IPS-20b (cell line): ENCODE measurements at regions not wholly inside any gene's neighbourhood (a gene's known extent, or its start where the extent isn't known, plus 50 kb on each side); places are given as distances from the start of the nearest gene placed in this dataset.

Experiments used
- H3K27ac ChIP-seq: one replicate; pipeline ENCODE4 v1.5.1; 2013; ENCODE audit warnings: low read length
- H3K27me3 ChIP-seq: 2 replicates; pipeline ENCODE4 v1.6.1; 2013; ENCODE audit warnings: mild to moderate bottlenecking, low read length, inconsistent platforms; ENCODE audit not compliant: insufficient read depth
- H3K36me3 ChIP-seq: 2 replicates; pipeline ENCODE4 v1.6.1; 2013; ENCODE audit warnings: low read depth, mild to moderate bottlenecking, inconsistent platforms, low read length, moderate library complexity; ENCODE audit not compliant: insufficient read depth
- H3K4me1 ChIP-seq: 2 replicates; pipeline ENCODE4 v1.6.1; 2013; ENCODE audit warnings: mild to moderate bottlenecking, control low read depth, inconsistent platforms, low read length, moderate library complexity; ENCODE audit not compliant: insufficient read depth
- H3K4me3 ChIP-seq: 2 replicates; pipeline ENCODE4 v1.5.1; 2013; ENCODE audit warnings: mild to moderate bottlenecking, low read length, inconsistent platforms
- H3K9ac ChIP-seq: 2 replicates; pipeline ENCODE4 v1.6.1; 2013; ENCODE audit warnings: low read depth, mild to moderate bottlenecking, inconsistent platforms, low read length, moderate library complexity
- H3K9me3 ChIP-seq: 2 replicates; pipeline ENCODE4 v1.6.1; 2013; ENCODE audit warnings: mild to moderate bottlenecking, low read depth, low read length, inconsistent platforms; ENCODE audit not compliant: insufficient read depth

GRCh38 chr12:92627511-92627910, 75.3 kb upstream of the PLEKHG7 start:
- Histone ChIP-seq H3K9ac (no peak overlapping the region), H3K4me3 (no peak overlapping the region), H3K4me1 (no peaks in the 10 kb centered on the region), H3K36me3 (no peaks in the 10 kb centered on the region), H3K9me3 (no peaks in the 10 kb centered on the region), H3K27me3 (no peaks in the 10 kb centered on the region), H3K27ac (no peak overlapping the region)

- no peak overlapping the region for H3K27ac ChIP-seq
- H3K4me1 ChIP-seq: no peaks in the 10 kb centered on the region
Measured at GRCh38 chr12:92625639-92626310, 77.0 kb upstream of the PLEKHG7 start.

DNA sequence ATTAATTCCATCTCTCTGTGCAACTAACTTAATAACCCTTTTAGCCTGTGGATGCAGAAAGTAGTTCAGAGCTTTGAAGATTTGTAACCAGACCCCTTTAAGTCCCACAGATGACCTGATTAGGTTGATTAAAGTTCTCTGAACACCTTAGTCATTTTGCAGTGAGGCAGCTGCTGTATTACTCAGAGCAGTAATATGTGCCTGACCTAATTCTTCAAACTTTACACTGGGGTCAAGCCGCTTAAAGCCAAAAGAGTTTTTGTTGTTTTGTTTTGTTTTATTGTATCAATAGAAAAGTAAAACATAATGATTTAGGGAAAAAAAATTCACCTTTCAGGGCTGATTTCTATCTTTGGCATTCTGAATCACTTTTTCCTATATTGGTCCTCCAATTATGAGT, 78.6 kb upstream of the PLEKHG7 start:
- Histone ChIP-seq H3K4me1 (no peaks in the 10 kb centered on the region), H3K27me3 (no peaks in the 10 kb centered on the region), H3K9me3 (no peaks in the 10 kb centered on the region), H3K9ac (no peak overlapping the region), H3K27ac (no peak overlapping the region), H3K36me3 (no peaks in the 10 kb centered on the region), H3K4me3 (no peak overlapping the region)

More at GRCh38 chr12:92625639-92626310, 77.0 kb upstream of the PLEKHG7 start:
- no peak overlapping the region for H3K9ac ChIP-seq
- H3K36me3 ChIP-seq: no peaks in the 10 kb centered on the region
- H3K9me3 ChIP-seq: no peaks in the 10 kb centered on the region
- no peak overlapping the region for H3K4me3 ChIP-seq
- no peaks in the 10 kb centered on the region for H3K27me3 ChIP-seq

- no peaks in the 10 kb centered on the region for H3K9me3 ChIP-seq
- no peaks in the 10 kb centered on the region for H3K36me3 ChIP-seq
- no peaks in the 10 kb centered on the region for H3K27me3 ChIP-seq
- no peak overlapping the region for H3K9ac ChIP-seq
- no peak overlapping the region for H3K27ac ChIP-seq
- H3K4me3 ChIP-seq: no peak overlapping the region
- no peaks in the 10 kb centered on the region for H3K4me1 ChIP-seq
Measured at GRCh38 chr12:92623386-92623785, 79.4 kb upstream of the PLEKHG7 start.

DNA sequence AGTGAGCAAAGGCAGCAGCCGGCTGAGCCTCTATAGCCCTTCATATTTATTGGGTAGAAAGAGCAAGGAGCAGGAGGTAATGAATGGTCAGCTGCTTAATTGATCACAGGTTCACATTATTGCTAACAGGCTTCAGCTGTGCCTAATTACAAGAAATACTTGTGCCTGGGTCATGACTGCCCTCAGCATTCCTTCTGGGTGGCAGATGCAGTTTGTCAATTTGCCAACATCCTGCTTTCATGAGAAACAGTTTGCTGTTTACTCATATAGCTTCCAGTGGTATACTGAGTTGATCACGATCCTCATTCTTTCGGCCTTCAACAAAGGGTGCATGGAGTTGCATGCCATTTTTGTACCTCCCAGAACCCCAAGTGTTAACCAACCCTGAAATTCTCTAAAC, 81.0 kb upstream of the PLEKHG7 start:
- no peaks in the 10 kb centered on the region for H3K27me3 ChIP-seq
- no peak overlapping the region for H3K27ac ChIP-seq

GRCh38 chr12:92621312-92621711, 81.5 kb upstream of the PLEKHG7 start:
- no peaks in the 10 kb centered on the region for H3K9me3 ChIP-seq
- H3K27ac ChIP-seq: no peak overlapping the region
- H3K9ac ChIP-seq: no peak overlapping the region
- H3K27me3 ChIP-seq: no peaks in the 10 kb centered on the region
- no peak overlapping the region for H3K4me3 ChIP-seq
- no peaks in the 10 kb centered on the region for H3K36me3 ChIP-seq
- H3K4me1 ChIP-seq: no peaks in the 10 kb centered on the region

More for the DNA sequence above, 81.0 kb upstream of the PLEKHG7 start:
- Histone ChIP-seq H3K9ac (no peak overlapping the region), H3K36me3 (no peaks in the 10 kb centered on the region), H3K9me3 (no peaks in the 10 kb centered on the region), H3K4me3 (no peak overlapping the region), H3K4me1 (no peaks in the 10 kb centered on the region)

GRCh38 chr12:92619730-92620684, 82.8 kb upstream of the PLEKHG7 start:
- Histone ChIP-seq H3K27me3 (no peaks in the 10 kb centered on the region), H3K4me1 (no peaks in the 10 kb centered on the region), H3K9ac (no peak overlapping the region), H3K9me3 (no peaks in the 10 kb centered on the region), H3K4me3 (no peak overlapping the region), H3K36me3 (no peaks in the 10 kb centered on the region), H3K27ac (no peak overlapping the region)

GRCh38 chr12:92619026-92619425, 83.8 kb upstream of the PLEKHG7 start:
- Histone ChIP-seq H3K9ac (no peak overlapping the region), H3K4me3 (no peak overlapping the region), H3K36me3 (no peaks in the 10 kb centered on the region), H3K9me3 (no peaks in the 10 kb centered on the region), H3K27ac (no peak overlapping the region), H3K27me3 (no peaks in the 10 kb centered on the region), H3K4me1 (no peaks in the 10 kb centered on the region)

DNA sequence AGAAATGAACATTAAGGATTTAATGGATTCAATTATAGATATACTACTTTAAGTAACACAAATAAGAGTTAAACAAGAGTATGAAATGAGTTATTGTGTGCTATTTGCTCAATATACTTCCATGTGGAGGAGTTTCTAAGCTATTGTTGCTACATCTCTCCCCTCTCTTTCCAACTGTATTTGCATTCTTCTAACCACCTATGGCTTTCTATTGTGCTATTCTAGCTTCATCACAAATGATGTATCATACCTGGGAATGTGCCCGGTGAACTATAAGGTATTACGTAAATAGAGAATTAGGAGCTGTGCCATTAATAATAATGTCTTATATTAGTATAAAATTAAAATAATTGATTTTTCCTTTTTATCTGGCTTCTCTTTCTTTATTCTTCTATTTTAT, 87.1 kb upstream of the PLEKHG7 start:
- no peaks in the 10 kb centered on the region for H3K27me3 ChIP-seq
- H3K4me1 ChIP-seq: peaks cover under 1% of the 10 kb centered on the region; the same call in 1 of the 2 replicates
- no peaks in the 10 kb centered on the region for H3K9me3 ChIP-seq
- H3K36me3 ChIP-seq: no peaks in the 10 kb centered on the region
- H3K27ac ChIP-seq: no peak overlapping the region
- no peak overlapping the region for H3K9ac ChIP-seq
- no peak overlapping the region for H3K4me3 ChIP-seq

DNA sequence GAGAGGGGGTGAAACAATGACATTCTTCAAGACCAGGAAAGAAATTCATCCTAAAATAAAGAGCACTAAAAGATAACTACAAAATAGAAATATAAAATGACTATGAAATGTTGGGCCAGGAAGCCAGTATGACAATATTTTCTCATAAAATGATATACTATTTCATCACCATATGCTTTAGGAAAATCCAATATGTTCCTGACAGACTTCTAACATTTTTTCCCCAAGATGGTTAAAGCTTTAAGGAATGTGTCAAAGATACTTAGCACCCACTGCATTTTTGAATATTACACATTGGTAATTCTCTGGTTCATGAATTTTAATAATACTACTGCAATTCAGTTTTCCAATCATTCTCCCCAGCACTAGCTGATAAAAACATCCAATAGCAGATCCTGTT, 87.7 kb upstream of the PLEKHG7 start:
- no peaks in the 10 kb centered on the region for H3K36me3 ChIP-seq
- peaks cover 7% of the 10 kb centered on the region; the same call in 1 of the 2 replicates for H3K4me1 ChIP-seq
- H3K9ac ChIP-seq: no peak overlapping the region
- no peaks in the 10 kb centered on the region for H3K27me3 ChIP-seq
- H3K9me3 ChIP-seq: no peaks in the 10 kb centered on the region
- no peak overlapping the region for H3K27ac ChIP-seq
- H3K4me3 ChIP-seq: no peak overlapping the region

- no peak overlapping the region for H3K27ac ChIP-seq
Measured at GRCh38 chr12:92614502-92614901, 88.3 kb upstream of the PLEKHG7 start.

GRCh38 chr12:92614001-92614400, 88.8 kb upstream of the PLEKHG7 start:
- H3K27ac ChIP-seq: no peak overlapping the region
- no peaks in the 10 kb centered on the region for H3K27me3 ChIP-seq
- peaks cover 12% of the 10 kb centered on the region; the same call in 1 of the 2 replicates for H3K4me1 ChIP-seq
- no peaks in the 10 kb centered on the region for H3K9me3 ChIP-seq
- no peak overlapping the region for H3K9ac ChIP-seq
- H3K36me3 ChIP-seq: no peaks in the 10 kb centered on the region
- H3K4me3 ChIP-seq: no peak overlapping the region

More at GRCh38 chr12:92614502-92614901, 88.3 kb upstream of the PLEKHG7 start:
- Histone ChIP-seq H3K9ac (no peak overlapping the region), H3K4me3 (no peak overlapping the region), H3K4me1 (peaks cover 12% of the 10 kb centered on the region; the same call in 1 of the 2 replicates), H3K36me3 (no peaks in the 10 kb centered on the region), H3K9me3 (no peaks in the 10 kb centered on the region), H3K27me3 (no peaks in the 10 kb centered on the region)
